ENCODE measurements at regions not wholly inside any gene's neighbourhood (a gene's known extent, or its start where the extent isn't known, plus 50 kb on each side); places are given as distances from the start of the nearest gene placed in this dataset.

DNA sequence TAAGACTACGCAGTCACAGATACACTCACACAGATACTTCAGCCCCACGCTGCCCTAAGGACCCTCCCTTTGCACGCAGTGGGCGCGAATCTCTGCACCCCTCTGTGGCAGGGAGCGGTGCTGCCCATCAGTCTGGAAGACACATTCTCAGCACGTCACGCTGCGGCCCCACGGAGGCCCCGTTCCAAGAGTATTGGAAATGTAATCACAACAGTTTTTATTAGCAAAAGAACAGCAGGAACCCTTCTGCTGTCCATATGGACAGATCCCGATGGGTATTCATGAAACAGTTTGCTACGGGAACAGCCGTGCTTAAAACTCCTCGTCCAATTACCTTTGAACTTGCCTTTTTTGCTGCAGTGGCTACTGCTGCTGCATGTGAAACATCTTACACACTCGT lies 131.0 kb downstream of the RPS24 start:
- DNase-seq = peak; percentile 41

- no peak for DNase-seq
Observed at GRCh38 chr10:78165172-78165571, 131.5 kb downstream of the RPS24 start.

- DNase-seq = peak; percentile 31
Observed at GRCh38 chr10:78165617-78166016, 132.0 kb downstream of the RPS24 start.

GRCh38 chr10:78166261-78166660 lies 132.6 kb downstream of the RPS24 start:
- DNase-seq = peak; percentile 47

- no peak for DNase-seq
Observed at GRCh38 chr10:78169214-78169613, 135.6 kb downstream of the RPS24 start.

DNA sequence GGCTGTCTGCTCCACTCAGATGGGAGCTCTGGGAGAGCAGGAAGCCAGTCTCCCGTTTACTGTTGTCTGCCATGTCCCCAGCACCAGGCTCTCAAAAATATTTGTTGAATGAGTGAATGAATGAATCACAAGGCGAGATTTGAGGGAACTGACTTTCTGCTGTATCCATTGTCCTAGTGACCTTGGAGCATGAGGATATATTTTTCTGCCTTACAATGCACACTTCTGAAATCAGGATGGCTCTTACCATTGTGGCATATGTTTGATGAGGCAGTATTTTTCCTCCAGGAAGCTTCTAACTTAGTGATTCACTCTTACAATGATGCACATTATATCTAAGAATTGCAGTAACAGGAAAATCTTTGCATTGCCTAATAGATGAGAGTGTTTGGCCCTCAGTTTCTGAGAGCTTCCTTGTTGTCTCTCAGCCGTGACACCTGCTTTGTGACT lies 136.4 kb downstream of the RPS24 start:
- no peak for DNase-seq

GRCh38 chr10:78171633-78172400 lies 138.2 kb downstream of the RPS24 start:
- DNase-seq = peak; percentile 24

DNA sequence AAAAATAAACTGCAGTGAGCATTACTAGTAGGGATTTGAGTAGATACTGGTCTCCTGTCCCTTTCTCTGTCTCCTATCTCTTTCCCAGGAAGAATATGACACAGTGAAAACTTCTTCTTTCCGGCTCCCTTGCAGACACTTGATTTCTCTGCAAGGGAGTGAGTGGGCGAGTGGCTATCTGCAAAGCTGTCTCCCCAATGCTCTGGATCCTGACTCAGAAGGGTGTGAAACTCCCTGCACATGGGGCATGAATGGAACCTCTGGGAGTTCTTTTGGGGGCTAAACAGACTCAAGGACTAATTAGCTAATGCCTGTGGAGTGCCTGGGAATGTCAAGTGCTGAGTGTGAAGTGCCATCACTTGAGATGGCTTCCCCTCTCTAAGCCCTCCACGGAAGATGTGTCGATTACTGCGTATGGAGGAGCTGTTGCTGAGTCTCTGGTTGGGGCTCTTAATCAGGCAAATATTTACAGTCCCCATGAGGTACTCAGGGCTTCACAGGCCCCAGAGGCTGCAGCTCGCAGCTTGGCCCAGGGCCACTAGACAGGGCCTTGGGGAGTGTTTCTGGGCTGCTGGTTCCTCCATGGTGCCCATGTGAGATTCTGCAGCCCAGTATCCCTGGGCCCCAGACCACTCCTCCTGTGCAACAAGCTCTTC lies 139.8 kb downstream of the RPS24 start:
- DNase-seq = no peak

DNA sequence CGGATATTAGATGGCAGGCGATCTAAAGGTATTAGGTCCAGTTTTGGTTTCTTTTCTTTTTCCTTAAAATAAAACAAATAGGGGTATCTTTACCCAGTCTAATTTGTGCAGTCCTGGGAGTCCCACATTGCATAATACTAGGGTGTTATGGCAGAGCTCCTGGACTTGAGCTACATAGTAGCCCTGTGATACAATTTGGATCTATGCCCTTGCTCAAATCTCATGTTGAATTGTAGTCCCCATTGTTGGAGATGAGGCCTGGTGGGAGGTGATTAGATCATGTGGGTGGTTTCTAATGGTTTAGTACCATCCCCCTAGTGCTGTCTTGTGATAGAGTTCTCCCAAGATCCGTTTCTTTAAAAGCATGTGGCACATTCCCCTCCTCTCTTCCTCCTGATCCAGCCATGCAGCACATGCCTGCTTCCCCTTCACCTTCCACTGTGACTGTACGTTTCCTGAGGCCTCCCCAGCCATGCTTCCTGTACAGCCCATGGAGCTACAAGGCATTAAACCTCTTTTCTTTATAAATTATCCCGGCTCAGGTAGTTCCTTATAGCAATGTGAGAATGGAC lies 141.9 kb downstream of the RPS24 start:
- no peak for DNase-seq

- DNase-seq = no peak
Observed at GRCh38 chr10:78176320-78177317, 143.0 kb downstream of the RPS24 start.

DNA sequence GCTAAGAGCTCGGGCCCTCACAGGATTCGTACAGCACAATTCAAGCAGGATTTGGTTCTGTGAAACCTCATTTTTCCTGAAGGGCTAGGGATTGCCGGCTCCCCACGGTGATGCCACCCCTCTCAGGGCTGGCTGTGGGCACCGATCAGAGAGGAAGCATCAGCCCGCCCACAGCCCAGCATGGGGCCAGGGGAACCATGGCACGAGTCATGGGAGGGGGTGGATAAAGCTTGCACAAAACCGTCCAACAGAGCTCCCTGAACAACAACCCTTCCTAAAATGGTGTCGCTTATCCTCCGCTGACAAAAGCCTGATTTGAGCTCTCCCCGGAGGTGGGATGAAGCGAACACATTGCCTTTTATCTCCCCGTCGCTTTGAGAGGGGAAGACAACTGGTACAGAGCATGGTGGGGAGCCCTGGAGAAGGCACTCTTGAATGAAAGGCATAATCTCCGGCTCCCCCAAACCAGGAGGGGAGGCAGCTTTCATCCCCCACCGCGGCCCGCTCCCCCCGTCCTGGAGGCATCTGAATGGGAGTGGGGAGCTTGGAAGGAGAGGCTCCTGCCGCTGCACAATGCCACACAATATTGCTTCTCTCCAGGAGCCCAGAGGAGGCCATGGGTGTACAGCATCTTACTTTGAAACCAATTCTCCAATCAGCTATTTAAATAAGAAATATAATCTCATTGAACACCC lies 144.0 kb downstream of the RPS24 start:
- DNase-seq = no peak

DNA sequence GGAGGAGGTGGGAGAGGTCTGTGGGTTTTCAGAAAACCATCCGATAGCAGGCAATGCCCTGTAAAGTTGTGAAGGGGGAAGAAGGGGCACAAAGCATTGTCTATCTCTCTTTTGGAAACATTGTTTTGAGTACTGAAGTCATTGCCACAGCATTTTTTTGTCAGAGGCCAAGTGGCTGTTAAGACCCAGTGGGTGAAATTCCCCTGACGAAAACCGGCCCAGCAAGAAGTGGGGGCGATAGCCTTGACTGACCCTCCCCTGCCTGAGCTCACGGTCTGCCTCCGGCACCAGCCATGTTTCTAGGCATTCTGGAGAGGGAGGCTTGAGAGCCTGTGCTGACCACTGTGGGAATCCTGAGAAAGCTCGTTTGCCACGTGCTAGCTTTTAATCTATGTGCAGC lies 144.7 kb downstream of the RPS24 start:
- no peak for DNase-seq

GRCh38 chr10:78178940-78179339 lies 145.3 kb downstream of the RPS24 start:
- no peak for DNase-seq

- no peak for DNase-seq
Observed at GRCh38 chr10:78179886-78180705, 146.4 kb downstream of the RPS24 start.

GRCh38 chr10:78181381-78182055 lies 147.9 kb downstream of the RPS24 start:
- DNase-seq = no peak

- DNase-seq = no peak
Observed at GRCh38 chr10:78182841-78183240, 149.2 kb downstream of the RPS24 start.

- no peak for DNase-seq
Observed at GRCh38 chr10:78184851-78185692, 151.4 kb downstream of the RPS24 start.

DNA sequence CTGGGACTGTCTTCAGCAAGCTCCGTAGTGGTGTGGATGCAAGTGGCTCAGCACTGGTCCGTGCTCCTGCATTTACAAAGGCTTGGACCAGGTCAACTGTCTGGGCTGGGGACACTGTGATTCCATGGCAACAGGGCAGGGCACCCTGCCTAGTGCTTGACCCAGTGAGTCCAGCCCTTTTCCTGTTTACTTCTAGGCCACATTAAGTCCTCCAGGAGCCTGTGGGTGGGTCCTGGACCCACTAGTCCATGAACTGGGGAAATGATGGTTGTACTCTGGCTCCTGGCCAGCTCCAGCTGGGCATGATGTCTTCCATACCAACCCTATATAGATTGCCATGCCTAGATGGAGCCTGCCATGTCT lies 152.0 kb downstream of the RPS24 start:
- DNase-seq = no peak

DNA sequence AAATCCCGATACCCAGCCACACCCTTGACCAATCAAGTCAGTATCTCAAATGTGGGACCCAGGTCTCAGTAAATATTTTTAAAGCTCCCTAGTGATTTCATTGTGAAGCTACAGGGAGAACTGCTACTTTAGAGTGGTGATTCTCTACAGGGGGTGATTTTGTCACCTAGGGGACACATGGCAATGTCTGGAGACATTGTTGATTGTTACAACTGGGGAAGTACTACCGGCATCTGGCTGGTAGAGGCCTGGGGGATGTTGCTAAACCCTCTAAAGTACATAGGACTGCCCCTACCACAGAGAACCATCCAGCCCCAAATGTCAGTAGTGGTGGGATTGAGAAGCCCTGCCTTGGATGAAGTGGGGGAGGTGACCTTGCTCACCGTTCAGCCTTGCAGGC lies 152.9 kb downstream of the RPS24 start:
- DNase-seq = no peak

DNA sequence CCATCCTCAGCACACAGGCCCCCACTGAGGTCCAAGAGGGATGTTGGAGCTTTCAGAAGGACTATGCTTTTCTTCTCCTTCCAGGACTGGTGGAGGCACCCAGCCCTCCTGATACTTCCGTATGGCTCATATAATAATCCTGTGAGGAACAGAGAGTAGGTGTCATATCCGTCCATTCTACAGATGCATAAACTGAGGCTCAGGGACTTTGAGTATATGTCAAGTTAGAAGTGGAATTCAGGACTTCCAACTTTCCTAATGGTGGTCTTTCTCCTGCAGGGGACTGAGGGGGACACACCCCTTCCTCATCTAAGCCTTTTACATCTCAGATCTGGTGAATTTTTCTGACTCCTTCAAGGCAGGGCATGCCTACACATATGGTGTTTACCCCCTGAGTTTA lies 153.7 kb downstream of the RPS24 start:
- DNase-seq = no peak
